Ishikawa (cell line): ENCODE measurements at regions not wholly inside any gene's neighbourhood (a gene's known extent, or its start where the extent isn't known, plus 50 kb on each side); places are given as distances from the start of the nearest gene placed in this dataset.

Experiments
- CEBPB ChIP-seq: IDR thresholded peaks from 2 replicates; pipeline ENCODE4 v1.6.1; 2012
- CREB1 ChIP-seq: IDR thresholded peaks from 2 replicates; pipeline ENCODE4 v1.6.1; 2012; ENCODE audit warnings: low read depth
- EGR1 ChIP-seq: IDR thresholded peaks from 2 replicates; pipeline ENCODE4 v1.6.1; 2012
- EP300 ChIP-seq: IDR thresholded peaks from 2 replicates; pipeline ENCODE4 v1.6.1; 2012; ENCODE audit warnings: borderline replicate concordance
- FOXM1 ChIP-seq: IDR thresholded peaks from 2 replicates; pipeline ENCODE4 v1.6.1; 2012; ENCODE audit warnings: low read depth, borderline replicate concordance
- NFIC ChIP-seq: IDR thresholded peaks from 2 replicates; pipeline ENCODE4 v1.6.1; 2012
- RAD21 ChIP-seq: IDR thresholded peaks from 2 replicates; pipeline ENCODE4 v1.6.1; 2012; ENCODE audit warnings: low read depth
- TAF1 ChIP-seq: IDR thresholded peaks from 2 replicates; pipeline ENCODE4 v1.6.1; 2012; ENCODE audit warnings: low read depth, mild to moderate bottlenecking
- TCF12 ChIP-seq: IDR thresholded peaks from 2 replicates; pipeline ENCODE4 v1.6.1; 2012; ENCODE audit warnings: low read depth
- TEAD4 ChIP-seq: IDR thresholded peaks from 2 replicates; pipeline ENCODE4 v1.6.1; 2012
- YY1 ChIP-seq: IDR thresholded peaks from 2 replicates; pipeline ENCODE4 v1.6.1; 2012; ENCODE audit warnings: low read depth
- ZBTB7A ChIP-seq: IDR thresholded peaks from 2 replicates; pipeline ENCODE4 v1.6.1; 2012; ENCODE audit warnings: low read depth
- TF ChIP-seq, protein P1 (sequence below): IDR thresholded peaks from 2 replicates; pipeline ENCODE4 v1.6.1; 2012
- TF ChIP-seq, protein P2 (sequence below): IDR thresholded peaks from 2 replicates; pipeline ENCODE4 v1.6.1; 2012; ENCODE audit warnings: low read depth, mild to moderate bottlenecking
- TF ChIP-seq, protein P3 (sequence below): IDR thresholded peaks from 2 replicates; pipeline ENCODE4 v1.6.1; 2012

DNA sequence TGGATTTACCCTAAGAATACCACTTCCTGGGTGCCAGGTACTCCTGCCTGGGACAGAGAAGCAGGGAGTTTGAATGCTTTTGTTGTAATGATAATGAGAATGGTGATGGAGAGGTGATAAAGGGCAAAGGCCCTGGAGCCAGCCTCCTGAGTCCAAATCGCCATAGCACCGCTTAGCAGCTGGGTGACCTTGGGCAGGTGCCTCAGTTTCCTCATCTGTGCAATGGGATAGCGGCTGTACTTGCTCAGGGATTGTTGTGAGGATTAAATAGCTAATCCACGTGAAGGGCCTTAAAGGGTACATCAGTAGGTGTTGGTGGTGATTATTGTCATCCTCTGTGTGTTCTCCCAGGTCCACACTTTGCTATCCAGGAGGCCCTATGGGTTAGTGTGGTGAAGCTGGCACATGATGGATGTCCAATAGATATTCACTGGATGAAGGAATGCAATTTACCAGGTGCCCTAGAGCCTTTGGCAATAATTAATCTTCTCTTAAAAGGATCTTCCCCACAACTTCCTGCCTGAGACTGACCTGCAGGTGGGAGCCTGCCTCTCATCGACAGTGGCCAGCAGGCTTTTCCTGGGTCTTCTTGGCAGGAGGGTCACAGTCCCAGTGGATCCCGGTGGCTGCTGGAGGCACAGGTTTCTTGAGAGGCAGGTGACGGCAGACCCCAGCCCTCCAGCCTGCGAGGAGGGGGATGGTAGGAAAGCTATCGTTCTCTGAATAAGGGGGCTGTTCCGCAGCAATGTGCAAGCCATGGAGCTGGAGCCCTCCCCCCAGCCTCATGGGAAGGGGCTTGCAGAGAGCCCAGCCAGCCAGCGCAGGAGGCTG lies 160.2 kb downstream of the MACROH2A1 start:
- no peak for TF ChIP-seq YY1
- no peak for TF ChIP-seq NFIC
- TF ChIP-seq RAD21 = no peak
- TF ChIP-seq TEAD4 = no peak
- TF ChIP-seq CEBPB = no peak
- TF ChIP-seq TCF12 = no peak
- TF ChIP-seq, protein P1, sequence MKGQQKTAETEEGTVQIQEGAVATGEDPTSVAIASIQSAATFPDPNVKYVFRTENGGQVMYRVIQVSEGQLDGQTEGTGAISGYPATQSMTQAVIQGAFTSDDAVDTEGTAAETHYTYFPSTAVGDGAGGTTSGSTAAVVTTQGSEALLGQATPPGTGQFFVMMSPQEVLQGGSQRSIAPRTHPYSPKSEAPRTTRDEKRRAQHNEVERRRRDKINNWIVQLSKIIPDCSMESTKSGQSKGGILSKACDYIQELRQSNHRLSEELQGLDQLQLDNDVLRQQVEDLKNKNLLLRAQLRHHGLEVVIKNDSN = no peak
- TF ChIP-seq TAF1 = no peak
- no peak for TF ChIP-seq CREB1

DNA sequence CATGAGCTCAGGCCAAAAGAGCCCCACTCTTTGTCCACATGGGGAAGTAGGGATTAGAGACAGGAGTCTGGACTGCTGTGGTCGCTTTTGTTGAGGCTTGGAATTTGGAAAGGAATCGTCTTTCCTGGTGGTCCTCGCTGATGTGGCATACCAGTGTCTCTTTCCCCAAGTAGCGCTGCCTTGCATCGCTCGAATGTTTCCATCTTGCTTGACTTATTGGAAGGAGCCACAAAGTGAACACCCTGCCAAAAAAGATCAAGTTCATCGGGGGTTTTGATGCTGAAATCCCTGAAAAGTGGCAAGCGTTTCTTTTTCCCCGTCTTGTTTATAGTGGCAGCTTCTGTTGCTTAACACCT lies 161.3 kb downstream of the MACROH2A1 start:
- no peak for TF ChIP-seq TEAD4
- TF ChIP-seq, protein P2, sequence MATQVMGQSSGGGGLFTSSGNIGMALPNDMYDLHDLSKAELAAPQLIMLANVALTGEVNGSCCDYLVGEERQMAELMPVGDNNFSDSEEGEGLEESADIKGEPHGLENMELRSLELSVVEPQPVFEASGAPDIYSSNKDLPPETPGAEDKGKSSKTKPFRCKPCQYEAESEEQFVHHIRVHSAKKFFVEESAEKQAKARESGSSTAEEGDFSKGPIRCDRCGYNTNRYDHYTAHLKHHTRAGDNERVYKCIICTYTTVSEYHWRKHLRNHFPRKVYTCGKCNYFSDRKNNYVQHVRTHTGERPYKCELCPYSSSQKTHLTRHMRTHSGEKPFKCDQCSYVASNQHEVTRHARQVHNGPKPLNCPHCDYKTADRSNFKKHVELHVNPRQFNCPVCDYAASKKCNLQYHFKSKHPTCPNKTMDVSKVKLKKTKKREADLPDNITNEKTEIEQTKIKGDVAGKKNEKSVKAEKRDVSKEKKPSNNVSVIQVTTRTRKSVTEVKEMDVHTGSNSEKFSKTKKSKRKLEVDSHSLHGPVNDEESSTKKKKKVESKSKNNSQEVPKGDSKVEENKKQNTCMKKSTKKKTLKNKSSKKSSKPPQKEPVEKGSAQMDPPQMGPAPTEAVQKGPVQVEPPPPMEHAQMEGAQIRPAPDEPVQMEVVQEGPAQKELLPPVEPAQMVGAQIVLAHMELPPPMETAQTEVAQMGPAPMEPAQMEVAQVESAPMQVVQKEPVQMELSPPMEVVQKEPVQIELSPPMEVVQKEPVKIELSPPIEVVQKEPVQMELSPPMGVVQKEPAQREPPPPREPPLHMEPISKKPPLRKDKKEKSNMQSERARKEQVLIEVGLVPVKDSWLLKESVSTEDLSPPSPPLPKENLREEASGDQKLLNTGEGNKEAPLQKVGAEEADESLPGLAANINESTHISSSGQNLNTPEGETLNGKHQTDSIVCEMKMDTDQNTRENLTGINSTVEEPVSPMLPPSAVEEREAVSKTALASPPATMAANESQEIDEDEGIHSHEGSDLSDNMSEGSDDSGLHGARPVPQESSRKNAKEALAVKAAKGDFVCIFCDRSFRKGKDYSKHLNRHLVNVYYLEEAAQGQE = no peak
- TF ChIP-seq, protein P1 = no peak
- no peak for TF ChIP-seq ZBTB7A
- no peak for TF ChIP-seq RAD21
- TF ChIP-seq NFIC = no peak
- TF ChIP-seq CREB1 = no peak
- no peak for TF ChIP-seq EP300
- no peak for TF ChIP-seq EGR1
- no peak for TF ChIP-seq CEBPB
- TF ChIP-seq FOXM1 = no peak
- TF ChIP-seq, protein P3, sequence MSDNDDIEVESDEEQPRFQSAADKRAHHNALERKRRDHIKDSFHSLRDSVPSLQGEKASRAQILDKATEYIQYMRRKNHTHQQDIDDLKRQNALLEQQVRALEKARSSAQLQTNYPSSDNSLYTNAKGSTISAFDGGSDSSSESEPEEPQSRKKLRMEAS = no peak
- no peak for TF ChIP-seq TCF12
- TF ChIP-seq TAF1 = no peak
- no peak for TF ChIP-seq YY1

DNA sequence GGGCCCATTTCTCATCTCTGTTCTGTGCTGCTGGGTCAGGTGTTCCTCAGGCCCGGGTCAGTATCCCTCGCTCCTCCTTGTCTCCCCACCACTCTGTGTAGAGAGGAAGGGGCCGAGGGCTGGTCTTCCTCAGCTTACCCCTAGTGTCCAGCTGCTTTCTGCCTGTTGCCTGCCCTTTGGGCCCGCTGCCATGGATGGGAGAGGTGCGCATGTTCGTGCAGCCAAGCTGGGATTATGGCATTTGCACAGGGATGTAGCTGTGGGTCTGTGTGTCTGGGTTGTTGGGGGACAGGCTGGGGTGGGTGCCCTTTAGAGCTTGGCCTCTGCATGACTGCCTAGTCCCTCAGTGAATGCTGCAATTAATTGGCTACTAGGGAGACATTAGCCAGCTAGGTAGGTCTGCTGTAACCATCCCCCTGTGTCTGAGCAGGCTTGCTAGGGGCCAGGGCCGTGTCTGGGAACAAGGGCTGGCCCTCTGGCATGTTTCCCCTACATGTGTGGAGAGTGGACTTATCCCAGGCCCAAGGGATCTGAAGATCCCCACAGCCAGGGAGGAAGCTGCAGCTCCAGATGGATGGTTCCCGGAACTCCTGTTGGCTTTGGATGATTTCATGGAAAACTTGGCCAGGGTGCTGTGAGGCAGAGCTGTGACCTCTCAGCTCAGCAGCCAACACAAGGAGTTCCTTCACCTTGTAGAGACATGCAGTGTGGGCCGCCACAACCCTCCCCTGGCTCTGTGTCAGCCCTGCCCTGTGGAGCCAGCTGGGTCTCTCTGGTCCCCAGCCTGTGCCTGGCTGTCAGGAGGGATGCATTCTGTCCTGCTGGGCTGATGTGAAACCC lies 161.9 kb downstream of the MACROH2A1 start:
- TF ChIP-seq CREB1 = no peak
- TF ChIP-seq CEBPB = no peak
- TF ChIP-seq ZBTB7A = no peak
- no peak for TF ChIP-seq TCF12
- TF ChIP-seq NFIC = no peak
- TF ChIP-seq EGR1 = no peak
- TF ChIP-seq, protein P1 = no peak
- TF ChIP-seq EP300 = no peak
- TF ChIP-seq, protein P2 = no peak
- TF ChIP-seq FOXM1 = no peak
- no peak for TF ChIP-seq YY1
- no peak for TF ChIP-seq TAF1
- TF ChIP-seq, protein P3 = no peak
- no peak for TF ChIP-seq RAD21

DNA sequence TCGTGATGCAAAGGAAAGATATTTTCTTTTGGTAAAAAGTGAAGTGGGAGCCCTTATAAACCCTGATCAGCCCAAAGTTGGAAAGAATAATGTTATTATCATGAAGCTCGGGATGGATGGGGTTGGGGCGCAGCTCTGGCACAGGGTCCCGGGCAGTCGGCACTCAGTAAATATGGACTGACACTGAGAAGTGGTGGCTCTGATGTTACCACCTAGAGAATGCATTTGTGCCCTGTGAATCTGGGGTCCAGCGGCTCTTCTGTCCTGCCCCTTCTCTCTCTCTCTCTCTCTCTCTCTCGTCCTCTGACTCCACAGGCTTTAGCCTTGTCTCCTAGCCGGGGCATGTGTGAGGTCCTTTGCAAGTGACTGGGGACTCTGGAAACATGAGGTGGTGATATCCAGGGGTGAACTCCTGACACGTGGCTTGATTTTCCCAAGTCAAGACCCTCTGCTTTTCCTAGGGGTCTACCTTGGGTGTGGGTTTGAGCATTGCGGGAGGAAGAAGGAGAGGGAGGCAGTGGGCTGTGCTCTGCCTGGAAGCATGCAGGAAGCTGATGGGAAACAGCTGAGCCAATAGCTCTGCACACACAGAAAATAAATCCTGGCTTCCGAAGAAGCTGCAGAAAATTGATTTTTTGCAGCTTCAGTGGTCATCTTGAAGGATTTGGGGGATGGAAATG lies 162.7 kb downstream of the MACROH2A1 start:
- TF ChIP-seq RAD21 = no peak
- TF ChIP-seq CREB1 = no peak
- no peak for TF ChIP-seq TEAD4
- TF ChIP-seq NFIC = no peak
- no peak for TF ChIP-seq TAF1
- TF ChIP-seq CEBPB = no peak
